OCI-LY1 (cell line): ENCODE measurements at regions not wholly inside any gene's neighbourhood (a gene's known extent, or its start where the extent isn't known, plus 50 kb on each side); places are given as distances from the start of the nearest gene placed in this dataset.

Source experiments
- H2AFZ ChIP-seq: fragments of 200-600 bp; sonication (generic), shearing (Covaris generic); 2 replicates; pipeline ENCODE4 v1.6.0; 2014; ENCODE audit warnings: antibody characterized with exemption, mild to moderate bottlenecking, low read length
- H3F3A ChIP-seq: fragments of 200-600 bp; sonication (generic), shearing (Covaris generic); 2 replicates; pipeline ENCODE4 v1.6.0; 2014; ENCODE audit warnings: mild to moderate bottlenecking, antibody characterized with exemption, low read length, moderate library complexity; ENCODE audit not compliant: insufficient read depth
- H3K27ac ChIP-seq: fragments of 200-600 bp; sonication (generic); 2 replicates; pipeline ENCODE4 v1.5.1; 2014; ENCODE audit warnings: low read length, mixed run types, mild to moderate bottlenecking, low read depth; ENCODE audit not compliant: poor library complexity, severe bottlenecking
- H3K27me3 ChIP-seq: fragments of 200-600 bp; sonication (generic); 2 replicates; pipeline ENCODE4 v1.6.0; 2014; ENCODE audit warnings: antibody characterized with exemption, mild to moderate bottlenecking, low read length, moderate library complexity; ENCODE audit not compliant: insufficient read depth
- H3K36me3 ChIP-seq: fragments of 200-600 bp; sonication (generic); 2 replicates; pipeline ENCODE4 v1.6.1; 2014; ENCODE audit warnings: mild to moderate bottlenecking, antibody characterized with exemption, low read length, moderate library complexity, mixed read lengths; ENCODE audit not compliant: insufficient read depth
- H3K4me1 ChIP-seq: fragments of 200-600 bp; sonication (generic); 2 replicates; pipeline ENCODE4 v1.5.1; 2014; ENCODE audit warnings: mild to moderate bottlenecking, low read length, moderate library complexity; ENCODE audit not compliant: insufficient read depth, severe bottlenecking
- H3K4me2 ChIP-seq: fragments of 200-600 bp; sonication (generic), shearing (Covaris generic); 2 replicates; pipeline ENCODE4 v1.6.1; 2014; ENCODE audit warnings: low read length
- H3K4me3 ChIP-seq: fragments of 200-600 bp; sonication (generic); 2 replicates; pipeline ENCODE4 v1.5.1; 2014; ENCODE audit warnings: low read length, low read depth, mild to moderate bottlenecking, mixed read lengths; ENCODE audit not compliant: poor library complexity, severe bottlenecking
- H3K79me2 ChIP-seq: fragments of 200-600 bp; shearing (Covaris generic); 2 replicates; pipeline ENCODE4 v1.6.1; 2016; ENCODE audit warnings: mixed run types, low read length, mixed read lengths; ENCODE audit not compliant: insufficient read depth
- H3K9ac ChIP-seq: fragments of 200-600 bp; sonication (generic), shearing (Covaris generic); 2 replicates; pipeline ENCODE4 v1.6.1; 2014; ENCODE audit warnings: mild to moderate bottlenecking, low read length, mixed read lengths
- H3K9me2 ChIP-seq: fragments of 200-600 bp; sonication (generic), shearing (Covaris generic); 2 replicates; pipeline ENCODE4 v1.6.1; 2014; ENCODE audit warnings: low read depth, mild to moderate bottlenecking, low read length, mixed read lengths
- H3K9me3 ChIP-seq: fragments of 200-600 bp; shearing (Covaris generic); 2 replicates; pipeline ENCODE4 v1.6.1; 2014; ENCODE audit warnings: low read length, mixed read lengths
- H4K20me1 ChIP-seq: fragments of 200-600 bp; sonication (generic), shearing (Covaris generic); 2 replicates; pipeline ENCODE4 v1.6.0; 2016; ENCODE audit warnings: mild to moderate bottlenecking, low read length; ENCODE audit not compliant: insufficient read depth
- CTCF ChIP-seq: fragments of 200-600 bp; sonication (generic), shearing (Covaris generic); IDR thresholded peaks from 2 replicates; pipeline ENCODE4 v1.5.1; 2017; ENCODE audit warnings: mild to moderate bottlenecking, antibody characterized with exemption, low read length, moderate library complexity, mixed read lengths
- EZH2 ChIP-seq: fragments of 200-600 bp; sonication (generic), shearing (Covaris generic); IDR thresholded peaks from 2 replicates; pipeline ENCODE4 v1.8.0; 2017; ENCODE audit warnings: borderline replicate concordance, mixed run types, mild to moderate bottlenecking, antibody characterized with exemption, low read length, moderate library complexity, mixed read lengths

- H3K27me3 ChIP-seq = no peaks in the 10 kb centered on the region
- H3K9ac ChIP-seq = no peak overlapping the region
- no peaks in the 10 kb centered on the region for H3K79me2 ChIP-seq
- H3K36me3 ChIP-seq = no peaks in the 10 kb centered on the region
- TF ChIP-seq EZH2 (no peak), CTCF (no peak)
- H3K9me2 ChIP-seq = no peaks in the 10 kb centered on the region
- H2AFZ ChIP-seq = no peak overlapping the region
- no peaks in the 10 kb centered on the region for H3F3A ChIP-seq
- H4K20me1 ChIP-seq = no peaks in the 10 kb centered on the region
- no peaks in the 10 kb centered on the region for H3K9me3 ChIP-seq
- H3K27ac ChIP-seq = no peak overlapping the region
- H3K4me3 ChIP-seq = no peak overlapping the region
- no peaks in the 10 kb centered on the region for H3K4me1 ChIP-seq
- no peak overlapping the region for H3K4me2 ChIP-seq
Observed at GRCh38 chr2:173602153-173602795, 247.6 kb downstream of the CDCA7 start.

- Histone ChIP-seq H3K4me2 (no peak overlapping the region), H3K4me1 (no peaks in the 10 kb centered on the region), H3K4me3 (no peak overlapping the region), H3F3A (no peaks in the 10 kb centered on the region), H3K36me3 (no peaks in the 10 kb centered on the region), H3K9me2 (no peaks in the 10 kb centered on the region), H3K79me2 (no peaks in the 10 kb centered on the region), H3K27ac (no peak overlapping the region), H3K27me3 (no peaks in the 10 kb centered on the region), H3K9me3 (no peaks in the 10 kb centered on the region), H2AFZ (no peak overlapping the region), H3K9ac (no peak overlapping the region), H4K20me1 (no peaks in the 10 kb centered on the region)
- TF ChIP-seq CTCF = no peak
- no peak for TF ChIP-seq EZH2
Observed at GRCh38 chr2:173605994-173606393, 251.3 kb downstream of the CDCA7 start.

GRCh38 chr2:173606619-173607248 lies 252.1 kb downstream of the CDCA7 start:
- no peaks in the 10 kb centered on the region for H3K9me2 ChIP-seq
- H3K36me3 ChIP-seq = no peaks in the 10 kb centered on the region
- H3K4me3 ChIP-seq = no peak overlapping the region
- TF ChIP-seq CTCF = no peak
- no peak for TF ChIP-seq EZH2
- H3F3A ChIP-seq = no peaks in the 10 kb centered on the region
- H3K27me3 ChIP-seq = no peaks in the 10 kb centered on the region; the same call in 1 of the 2 replicates
- H4K20me1 ChIP-seq = no peaks in the 10 kb centered on the region
- H3K79me2 ChIP-seq = no peaks in the 10 kb centered on the region
- H2AFZ ChIP-seq = no peak overlapping the region
- H3K9ac ChIP-seq = no peak overlapping the region
- H3K4me2 ChIP-seq = no peak overlapping the region
- H3K9me3 ChIP-seq = no peaks in the 10 kb centered on the region
- no peak overlapping the region for H3K27ac ChIP-seq
- H3K4me1 ChIP-seq = no peaks in the 10 kb centered on the region
